ENCODE measurements at regions not wholly inside any gene's neighbourhood (a gene's known extent, or its start where the extent isn't known, plus 50 kb on each side); places are given as distances from the start of the nearest gene placed in this dataset.

DNA sequence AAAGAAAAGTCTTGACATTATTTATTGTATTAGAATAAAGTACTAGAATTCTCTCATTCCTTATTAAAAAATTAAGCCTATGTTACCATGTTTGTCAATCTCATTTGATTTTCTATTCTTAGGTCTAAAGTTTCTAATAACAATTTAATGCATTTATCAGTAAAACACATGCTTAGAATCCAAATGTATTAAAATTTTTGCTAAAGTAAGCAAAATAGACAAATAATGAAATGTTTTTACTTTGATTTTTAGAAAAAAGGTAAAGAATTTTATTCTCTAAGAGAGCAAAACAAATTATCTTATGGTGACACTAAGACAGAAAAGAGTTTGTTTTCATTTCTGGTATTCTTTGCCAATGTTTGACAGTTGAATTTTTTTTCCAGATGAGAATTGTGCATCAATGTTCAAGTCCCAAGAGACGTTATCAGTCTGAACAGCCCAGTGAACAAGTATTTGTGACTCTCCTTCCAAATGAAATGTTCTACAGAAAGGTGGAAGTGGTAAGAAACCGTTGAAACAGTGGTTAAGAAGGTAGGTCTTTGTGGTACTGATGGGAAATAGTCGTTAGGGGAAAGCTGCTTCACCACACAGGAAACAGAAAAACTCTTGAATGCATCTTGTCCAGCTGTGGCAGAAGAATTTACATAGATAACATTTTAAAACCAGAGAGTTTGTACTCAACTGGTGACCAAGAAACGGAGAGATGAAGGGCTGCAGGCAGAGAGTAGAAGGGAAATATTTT is 402.5 kb downstream of the PTPRC start (continued):
- TF ChIP-seq YBX1 (IDR thresholded peaks at IDR 0.05): no peak
- TF ChIP-seq, protein P1, sequence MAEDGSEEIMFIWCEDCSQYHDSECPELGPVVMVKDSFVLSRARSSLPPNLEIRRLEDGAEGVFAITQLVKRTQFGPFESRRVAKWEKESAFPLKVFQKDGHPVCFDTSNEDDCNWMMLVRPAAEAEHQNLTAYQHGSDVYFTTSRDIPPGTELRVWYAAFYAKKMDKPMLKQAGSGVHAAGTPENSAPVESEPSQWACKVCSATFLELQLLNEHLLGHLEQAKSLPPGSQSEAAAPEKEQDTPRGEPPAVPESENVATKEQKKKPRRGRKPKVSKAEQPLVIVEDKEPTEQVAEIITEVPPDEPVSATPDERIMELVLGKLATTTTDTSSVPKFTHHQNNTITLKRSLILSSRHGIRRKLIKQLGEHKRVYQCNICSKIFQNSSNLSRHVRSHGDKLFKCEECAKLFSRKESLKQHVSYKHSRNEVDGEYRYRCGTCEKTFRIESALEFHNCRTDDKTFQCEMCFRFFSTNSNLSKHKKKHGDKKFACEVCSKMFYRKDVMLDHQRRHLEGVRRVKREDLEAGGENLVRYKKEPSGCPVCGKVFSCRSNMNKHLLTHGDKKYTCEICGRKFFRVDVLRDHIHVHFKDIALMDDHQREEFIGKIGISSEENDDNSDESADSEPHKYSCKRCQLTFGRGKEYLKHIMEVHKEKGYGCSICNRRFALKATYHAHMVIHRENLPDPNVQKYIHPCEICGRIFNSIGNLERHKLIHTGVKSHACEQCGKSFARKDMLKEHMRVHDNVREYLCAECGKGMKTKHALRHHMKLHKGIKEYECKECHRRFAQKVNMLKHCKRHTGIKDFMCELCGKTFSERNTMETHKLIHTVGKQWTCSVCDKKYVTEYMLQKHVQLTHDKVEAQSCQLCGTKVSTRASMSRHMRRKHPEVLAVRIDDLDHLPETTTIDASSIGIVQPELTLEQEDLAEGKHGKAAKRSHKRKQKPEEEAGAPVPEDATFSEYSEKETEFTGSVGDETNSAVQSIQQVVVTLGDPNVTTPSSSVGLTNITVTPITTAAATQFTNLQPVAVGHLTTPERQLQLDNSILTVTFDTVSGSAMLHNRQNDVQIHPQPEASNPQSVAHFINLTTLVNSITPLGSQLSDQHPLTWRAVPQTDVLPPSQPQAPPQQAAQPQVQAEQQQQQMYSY (CRISPR knock-in tag; IDR thresholded peaks at IDR 0.05): no peak
- TF ChIP-seq RAD21 (IDR thresholded peaks at IDR 0.05; ENCODE audit: insufficient read depth, low read depth, low read length): no peak
- TF ChIP-seq, protein P2, sequence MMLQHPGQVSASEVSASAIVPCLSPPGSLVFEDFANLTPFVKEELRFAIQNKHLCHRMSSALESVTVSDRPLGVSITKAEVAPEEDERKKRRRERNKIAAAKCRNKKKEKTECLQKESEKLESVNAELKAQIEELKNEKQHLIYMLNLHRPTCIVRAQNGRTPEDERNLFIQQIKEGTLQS (IDR thresholded peaks at IDR 0.05; ENCODE audit: borderline replicate concordance, extremely low read depth, low read depth, low read length): no peak
- 0 out of 2 replicates have a peak, but pooled peaks have one; percentile 23 for TF ChIP-seq ZNF24 (IDR thresholded peaks at IDR 0.05)
- no peak; the same call in 1 of the 2 replicates for TF ChIP-seq BACH1 (IDR thresholded peaks at IDR 0.05; ENCODE audit: borderline replicate concordance)
- peak; percentile 63; the same call in 1 of the 2 replicates for TF ChIP-seq TCF3 (IDR thresholded peaks at IDR 0.05; ENCODE audit: borderline replicate concordance, insufficient read depth, low read depth, low read length)
- TF ChIP-seq TBL1XR1 (IDR thresholded peaks at IDR 0.05; ENCODE audit: low read depth, low read length): peak; percentile 78
- TF ChIP-seq MYC (IDR thresholded peaks at IDR 0.05; ENCODE audit: insufficient read depth, insufficient read length, insufficient replicate concordance, low read length, severe bottlenecking): no peak
- TF ChIP-seq, protein P3, sequence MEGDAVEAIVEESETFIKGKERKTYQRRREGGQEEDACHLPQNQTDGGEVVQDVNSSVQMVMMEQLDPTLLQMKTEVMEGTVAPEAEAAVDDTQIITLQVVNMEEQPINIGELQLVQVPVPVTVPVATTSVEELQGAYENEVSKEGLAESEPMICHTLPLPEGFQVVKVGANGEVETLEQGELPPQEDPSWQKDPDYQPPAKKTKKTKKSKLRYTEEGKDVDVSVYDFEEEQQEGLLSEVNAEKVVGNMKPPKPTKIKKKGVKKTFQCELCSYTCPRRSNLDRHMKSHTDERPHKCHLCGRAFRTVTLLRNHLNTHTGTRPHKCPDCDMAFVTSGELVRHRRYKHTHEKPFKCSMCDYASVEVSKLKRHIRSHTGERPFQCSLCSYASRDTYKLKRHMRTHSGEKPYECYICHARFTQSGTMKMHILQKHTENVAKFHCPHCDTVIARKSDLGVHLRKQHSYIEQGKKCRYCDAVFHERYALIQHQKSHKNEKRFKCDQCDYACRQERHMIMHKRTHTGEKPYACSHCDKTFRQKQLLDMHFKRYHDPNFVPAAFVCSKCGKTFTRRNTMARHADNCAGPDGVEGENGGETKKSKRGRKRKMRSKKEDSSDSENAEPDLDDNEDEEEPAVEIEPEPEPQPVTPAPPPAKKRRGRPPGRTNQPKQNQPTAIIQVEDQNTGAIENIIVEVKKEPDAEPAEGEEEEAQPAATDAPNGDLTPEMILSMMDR (IDR thresholded peaks at IDR 0.05 in 2 of 3, conservative IDR thresholded peaks at IDR 0.05 in 1 of 3; ENCODE audit: control insufficient read depth in 2 of 3, extremely low read depth in 1 of 3, insufficient read depth in 1 of 3, low read depth in 3 of 3, low read length in 3 of 3): no peak
- no peak for TF ChIP-seq SMARCA5 (IDR thresholded peaks at IDR 0.05)
- no peak for TF ChIP-seq NFYA (IDR thresholded peaks at IDR 0.05; ENCODE audit: borderline replicate concordance, low read depth, low read length)
- TF ChIP-seq GATAD2B (conservative IDR thresholded peaks at IDR 0.05; ENCODE audit: low read depth): peak; percentile 74
- TF ChIP-seq POU2F2 (IDR thresholded peaks at IDR 0.05; ENCODE audit: borderline replicate concordance, low read depth, low read length): peak; percentile 88; the same call in 1 of the 3 replicates
- peak; percentile 80; the same call in 1 of the 2 replicates for TF ChIP-seq PAX5 (IDR thresholded peaks at IDR 0.05; ENCODE audit: borderline replicate concordance, low read depth, low read length)
- TF ChIP-seq, protein P4, sequence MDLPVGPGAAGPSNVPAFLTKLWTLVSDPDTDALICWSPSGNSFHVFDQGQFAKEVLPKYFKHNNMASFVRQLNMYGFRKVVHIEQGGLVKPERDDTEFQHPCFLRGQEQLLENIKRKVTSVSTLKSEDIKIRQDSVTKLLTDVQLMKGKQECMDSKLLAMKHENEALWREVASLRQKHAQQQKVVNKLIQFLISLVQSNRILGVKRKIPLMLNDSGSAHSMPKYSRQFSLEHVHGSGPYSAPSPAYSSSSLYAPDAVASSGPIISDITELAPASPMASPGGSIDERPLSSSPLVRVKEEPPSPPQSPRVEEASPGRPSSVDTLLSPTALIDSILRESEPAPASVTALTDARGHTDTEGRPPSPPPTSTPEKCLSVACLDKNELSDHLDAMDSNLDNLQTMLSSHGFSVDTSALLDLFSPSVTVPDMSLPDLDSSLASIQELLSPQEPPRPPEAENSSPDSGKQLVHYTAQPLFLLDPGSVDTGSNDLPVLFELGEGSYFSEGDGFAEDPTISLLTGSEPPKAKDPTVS (IDR thresholded peaks at IDR 0.05; ENCODE audit: low read depth, low read length): no peak
- no peak for TF ChIP-seq KLF5 (IDR thresholded peaks at IDR 0.05; ENCODE audit: partially characterized antibody)
- TF ChIP-seq RCOR1 (conservative IDR thresholded peaks at IDR 0.05; ENCODE audit: low read depth, low read length): no peak
- no peak for TF ChIP-seq CHD4 (IDR thresholded peaks at IDR 0.05)
- TF ChIP-seq, protein P5, sequence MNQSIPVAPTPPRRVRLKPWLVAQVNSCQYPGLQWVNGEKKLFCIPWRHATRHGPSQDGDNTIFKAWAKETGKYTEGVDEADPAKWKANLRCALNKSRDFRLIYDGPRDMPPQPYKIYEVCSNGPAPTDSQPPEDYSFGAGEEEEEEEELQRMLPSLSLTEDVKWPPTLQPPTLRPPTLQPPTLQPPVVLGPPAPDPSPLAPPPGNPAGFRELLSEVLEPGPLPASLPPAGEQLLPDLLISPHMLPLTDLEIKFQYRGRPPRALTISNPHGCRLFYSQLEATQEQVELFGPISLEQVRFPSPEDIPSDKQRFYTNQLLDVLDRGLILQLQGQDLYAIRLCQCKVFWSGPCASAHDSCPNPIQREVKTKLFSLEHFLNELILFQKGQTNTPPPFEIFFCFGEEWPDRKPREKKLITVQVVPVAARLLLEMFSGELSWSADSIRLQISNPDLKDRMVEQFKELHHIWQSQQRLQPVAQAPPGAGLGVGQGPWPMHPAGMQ (IDR thresholded peaks at IDR 0.05; ENCODE audit: borderline replicate concordance): peak; percentile 76; the same call in 1 of the 2 replicates
- peak; percentile 85 for TF ChIP-seq TCF12 (IDR thresholded peaks at IDR 0.05; ENCODE audit: low read depth, low read length)
